ENCODE measurements at regions not wholly inside any gene's neighbourhood (a gene's known extent, or its start where the extent isn't known, plus 50 kb on each side); places are given as distances from the start of the nearest gene placed in this dataset.

- TF ChIP-seq GATA2 (IDR thresholded peaks at IDR 0.05; ENCODE audit: low read depth, low read length) = peak; percentile 55; the same call in 1 of the 2 replicates
- no peak for TF ChIP-seq GATA3 (IDR thresholded peaks at IDR 0.05; ENCODE audit: low read depth, low read length)
Observed at GRCh38 chr17:72376526-72377345, 255.9 kb downstream of the SOX9 start.

GRCh38 chr17:72378414-72379390 lies 257.9 kb downstream of the SOX9 start:
- TF ChIP-seq GATA2 (IDR thresholded peaks at IDR 0.05; ENCODE audit: low read depth, low read length) (no peak), GATA3 (IDR thresholded peaks at IDR 0.05; ENCODE audit: low read depth, low read length) (no peak)

DNA sequence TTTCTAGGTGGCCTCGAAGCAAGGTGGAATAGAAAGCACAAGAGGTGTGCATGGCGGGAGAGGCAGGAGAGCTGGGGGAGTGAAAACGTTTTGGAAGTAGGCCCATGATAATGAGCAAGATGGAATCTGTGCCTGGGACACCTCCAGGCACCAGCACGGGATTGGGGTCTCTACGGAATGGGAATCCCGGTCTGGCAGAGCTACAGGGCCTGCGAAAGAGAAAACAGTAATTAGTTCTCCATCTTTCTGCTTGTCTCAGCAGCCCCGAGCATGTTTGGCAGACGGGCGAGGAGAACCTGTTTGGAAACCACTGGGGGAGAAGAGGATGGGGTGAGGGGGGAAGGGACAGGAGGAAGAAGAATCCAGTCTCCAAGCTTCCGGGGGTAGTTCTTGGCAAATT lies 258.7 kb downstream of the SOX9 start:
- no peak for TF ChIP-seq GATA3 (IDR thresholded peaks at IDR 0.05; ENCODE audit: low read depth, low read length)
- no peak for TF ChIP-seq GATA2 (IDR thresholded peaks at IDR 0.05; ENCODE audit: low read depth, low read length)

- TF ChIP-seq GATA2 (IDR thresholded peaks at IDR 0.05; ENCODE audit: low read depth, low read length) = peak; percentile 72
- no peak; the same call in 1 of the 2 replicates for TF ChIP-seq GATA3 (IDR thresholded peaks at IDR 0.05; ENCODE audit: low read depth, low read length)
Observed at GRCh38 chr17:72380120-72380519, 259.3 kb downstream of the SOX9 start.

DNA sequence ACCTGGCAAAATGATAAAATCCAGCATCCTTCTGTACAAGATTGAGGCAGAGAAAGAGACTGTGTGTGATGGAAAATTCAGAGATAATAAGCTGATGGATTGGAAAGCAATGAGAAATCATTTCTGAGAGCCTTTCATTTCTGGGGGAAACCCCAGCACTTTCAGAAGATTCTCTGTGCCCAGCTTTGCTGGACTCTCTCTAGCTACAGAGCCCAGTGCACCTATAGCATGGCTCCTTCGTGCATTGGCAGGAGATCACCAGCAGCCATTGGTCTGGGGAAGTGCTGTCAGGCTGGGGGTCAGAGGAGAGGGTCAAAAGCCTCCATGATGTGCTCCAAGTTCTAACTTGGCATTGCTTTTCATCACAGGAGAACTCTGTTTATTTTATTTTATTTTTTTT lies 259.9 kb downstream of the SOX9 start:
- TF ChIP-seq GATA2 (IDR thresholded peaks at IDR 0.05; ENCODE audit: low read depth, low read length) (no peak), GATA3 (IDR thresholded peaks at IDR 0.05; ENCODE audit: low read depth, low read length) (no peak)

DNA sequence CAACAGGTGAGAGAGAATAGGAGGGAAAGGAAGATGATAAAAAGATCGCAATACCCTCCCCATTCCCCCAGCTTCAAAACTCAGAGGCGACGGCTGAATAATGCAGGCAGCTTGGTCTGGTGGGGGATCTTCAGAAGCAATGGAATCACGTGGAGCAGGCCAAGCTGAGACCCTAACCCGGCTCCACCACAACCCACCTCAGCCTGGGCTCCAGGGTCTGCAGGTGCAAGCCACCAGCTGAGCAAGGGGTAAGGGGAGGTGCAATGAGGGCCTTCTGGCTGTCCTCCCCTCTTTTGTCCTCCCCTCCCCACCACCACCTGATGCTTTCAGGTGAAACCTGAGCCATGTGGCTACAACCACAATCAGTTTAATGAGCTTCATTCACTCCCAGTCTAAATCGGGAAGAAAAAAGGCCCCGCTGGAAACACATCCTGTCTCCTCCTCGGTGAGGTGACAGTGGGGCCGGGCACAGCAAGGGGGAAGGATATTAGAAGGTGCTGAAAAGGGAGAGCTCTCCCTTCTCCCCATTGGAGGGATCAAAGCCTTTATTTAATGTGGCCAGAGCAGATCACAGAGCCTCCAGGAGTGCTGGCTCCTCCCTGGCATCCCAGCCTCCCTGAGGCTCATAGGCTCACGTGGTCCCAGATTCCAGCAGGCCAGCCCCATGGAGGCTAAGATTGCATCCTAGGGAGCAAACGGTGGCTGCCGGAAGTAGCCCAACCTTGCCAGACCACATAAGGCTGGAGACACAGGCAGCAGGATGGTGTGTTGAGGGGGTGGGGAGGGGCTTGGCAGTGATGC lies 261.0 kb downstream of the SOX9 start:
- no peak for TF ChIP-seq GATA3 (IDR thresholded peaks at IDR 0.05; ENCODE audit: low read depth, low read length)
- no peak for TF ChIP-seq GATA2 (IDR thresholded peaks at IDR 0.05; ENCODE audit: low read depth, low read length)

DNA sequence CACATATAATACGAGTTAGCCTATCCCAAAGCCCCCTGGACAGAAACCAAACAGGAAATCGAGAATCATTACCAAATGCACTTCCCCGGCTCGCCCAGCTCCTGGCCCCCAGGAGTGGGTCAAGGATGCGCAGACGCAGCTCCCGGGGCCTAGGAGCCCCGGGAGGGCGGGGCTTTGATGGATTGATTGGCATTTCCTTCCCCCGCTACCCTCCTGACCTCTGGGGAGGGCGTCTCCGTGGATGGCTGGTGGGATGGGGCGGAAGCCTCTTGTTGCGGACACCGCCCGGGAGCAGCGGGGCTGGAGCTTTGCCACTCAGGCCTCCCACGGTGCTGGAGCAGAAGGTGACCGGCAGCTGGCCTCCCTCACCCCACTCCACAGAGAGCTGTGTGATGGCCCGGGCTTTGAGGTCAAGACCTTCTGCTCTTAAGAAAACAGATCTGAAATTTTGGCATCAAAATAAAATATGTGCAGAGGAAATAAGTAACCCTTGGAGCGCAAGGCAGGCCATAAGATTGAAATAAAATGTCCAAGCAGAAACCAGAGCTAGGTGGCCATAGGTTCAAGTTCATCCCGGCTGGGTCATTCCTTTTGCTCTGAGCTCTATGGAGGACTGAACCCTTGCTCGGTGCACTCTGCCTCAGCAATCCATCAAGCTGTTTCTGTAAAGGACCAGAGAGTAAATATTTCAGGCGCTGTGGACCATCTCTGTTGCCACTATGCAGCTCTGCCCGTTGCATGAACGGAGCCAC lies 262.3 kb downstream of the SOX9 start:
- TF ChIP-seq GATA3 (IDR thresholded peaks at IDR 0.05; ENCODE audit: low read depth, low read length) (no peak), GATA2 (IDR thresholded peaks at IDR 0.05; ENCODE audit: low read depth, low read length) (no peak)

DNA sequence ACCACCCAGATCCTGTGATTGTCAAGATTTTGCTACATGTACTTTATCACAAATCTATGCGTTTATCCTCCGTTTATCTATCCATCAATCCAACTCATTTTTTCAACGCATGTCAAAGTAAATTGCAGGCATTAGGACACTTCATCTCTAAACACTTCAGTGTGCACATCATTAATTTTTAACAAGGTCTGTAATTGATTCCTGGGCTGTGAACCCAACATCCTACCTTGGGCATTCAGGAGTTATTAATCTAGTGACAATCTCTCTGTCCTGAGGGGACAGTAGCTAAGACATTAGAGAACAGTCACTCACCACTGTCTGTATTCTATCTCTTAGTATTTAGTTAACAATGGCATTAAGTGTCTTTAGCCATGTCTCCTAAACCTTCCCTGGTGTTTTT lies 264.7 kb downstream of the SOX9 start:
- no peak for TF ChIP-seq GATA3 (IDR thresholded peaks at IDR 0.05; ENCODE audit: low read depth, low read length)
- TF ChIP-seq GATA2 (IDR thresholded peaks at IDR 0.05; ENCODE audit: low read depth, low read length) = no peak

DNA sequence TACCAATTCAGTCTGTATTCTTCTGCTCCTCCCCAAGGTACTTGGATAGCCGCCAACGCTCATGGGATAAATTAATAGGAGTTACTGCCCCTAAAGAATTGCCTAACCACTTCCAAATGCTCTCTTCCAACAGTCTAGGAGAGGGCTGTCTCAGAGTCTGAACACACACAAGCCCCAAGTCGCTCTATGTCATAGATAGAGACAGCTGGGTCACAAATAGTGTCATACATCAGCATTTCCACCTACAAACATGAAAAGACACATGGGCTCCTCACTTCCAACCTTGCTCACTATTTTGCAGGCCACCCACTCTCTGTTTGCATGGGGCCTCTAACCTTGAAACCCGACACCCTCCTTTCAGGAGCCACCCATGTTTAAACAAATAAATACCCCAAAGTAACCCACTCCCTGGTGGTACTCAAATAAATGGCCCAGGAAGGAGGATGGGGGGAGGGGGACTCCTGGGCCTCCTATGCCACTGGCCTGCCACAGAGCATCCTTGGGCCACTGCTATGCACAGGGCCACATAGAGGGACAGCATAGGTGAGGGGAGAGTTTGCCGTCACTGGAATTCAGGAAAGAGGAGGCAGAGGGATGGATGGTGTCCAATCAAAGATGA lies 265.9 kb downstream of the SOX9 start:
- TF ChIP-seq GATA3 (IDR thresholded peaks at IDR 0.05; ENCODE audit: low read depth, low read length) (no peak), GATA2 (IDR thresholded peaks at IDR 0.05; ENCODE audit: low read depth, low read length) (no peak)

DNA sequence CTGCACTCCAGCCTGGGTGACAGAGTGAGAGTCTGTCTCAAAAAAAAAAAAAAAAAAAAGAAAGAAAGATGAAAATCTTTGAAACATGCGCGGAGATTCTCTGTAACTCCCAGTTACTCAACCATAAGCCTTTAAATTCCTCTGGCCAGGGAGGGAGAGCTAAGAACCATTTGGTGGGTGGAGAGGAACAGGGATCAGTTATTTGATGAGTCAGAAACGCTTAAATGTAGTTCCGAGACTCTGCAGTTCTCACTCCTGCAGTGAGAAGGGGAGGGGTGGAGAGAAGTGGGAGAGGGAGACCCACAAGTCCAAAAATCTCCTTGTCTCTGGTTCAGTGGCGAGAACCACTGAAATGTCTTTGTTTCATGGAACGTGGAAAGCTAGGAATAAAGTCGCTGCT lies 266.7 kb downstream of the SOX9 start:
- TF ChIP-seq GATA3 (IDR thresholded peaks at IDR 0.05; ENCODE audit: low read depth, low read length) (no peak), GATA2 (IDR thresholded peaks at IDR 0.05; ENCODE audit: low read depth, low read length) (no peak)

DNA sequence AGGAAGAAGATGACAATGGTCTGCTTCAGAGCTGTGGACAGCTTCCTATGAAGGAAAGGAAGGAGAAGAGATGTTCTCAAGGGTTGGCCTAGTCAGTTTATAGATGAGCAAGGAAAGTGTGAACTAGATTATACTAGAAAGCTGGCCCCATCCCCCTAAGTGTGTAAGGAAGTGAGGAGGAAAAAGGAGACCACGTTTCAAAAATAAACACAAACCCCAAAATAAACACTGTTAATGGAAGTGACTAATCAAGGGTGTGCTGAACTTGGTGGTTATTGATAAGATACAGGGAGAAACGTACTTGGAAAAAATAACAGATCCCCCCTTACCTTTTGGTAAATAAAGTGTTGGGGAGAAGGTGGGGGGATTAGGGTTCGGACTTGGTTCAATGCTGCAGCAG lies 267.1 kb downstream of the SOX9 start:
- TF ChIP-seq GATA2 (IDR thresholded peaks at IDR 0.05; ENCODE audit: low read depth, low read length) (no peak), GATA3 (IDR thresholded peaks at IDR 0.05; ENCODE audit: low read depth, low read length) (no peak)

GRCh38 chr17:72388765-72389473 lies 268.1 kb downstream of the SOX9 start:
- TF ChIP-seq GATA2 (IDR thresholded peaks at IDR 0.05; ENCODE audit: low read depth, low read length) = no peak
- no peak for TF ChIP-seq GATA3 (IDR thresholded peaks at IDR 0.05; ENCODE audit: low read depth, low read length)
